ENCODE measurements at regions not wholly inside any gene's neighbourhood (a gene's known extent, or its start where the extent isn't known, plus 50 kb on each side); places are given as distances from the start of the nearest gene placed in this dataset.
"Not testable (repeated sequence)": the region's sequence is repeated elsewhere in the genome, so short reads cannot be mapped to it uniquely, and the experiment has no call there.

GRCh38 chr3:145906755-145907154 lies 254.2 kb downstream of the PLOD2 start:
- no peak for DNase-seq
- Mint-ChIP-seq H3K4me1 (ENCODE audit: low read depth) (no peaks in the 10 kb centered on the region), H3K4me3 (no peak overlapping the region), H3K9me3 (no peaks in the 10 kb centered on the region), H3K27me3 (ENCODE audit: insufficient read depth) (no peaks in the 10 kb centered on the region), H3K36me3 (ENCODE audit: low read depth) (no peaks in the 10 kb centered on the region), H3K27ac (no peak overlapping the region)
- TF ChIP-seq CTCF (IDR thresholded peaks at IDR 0.05) = no peak

DNA sequence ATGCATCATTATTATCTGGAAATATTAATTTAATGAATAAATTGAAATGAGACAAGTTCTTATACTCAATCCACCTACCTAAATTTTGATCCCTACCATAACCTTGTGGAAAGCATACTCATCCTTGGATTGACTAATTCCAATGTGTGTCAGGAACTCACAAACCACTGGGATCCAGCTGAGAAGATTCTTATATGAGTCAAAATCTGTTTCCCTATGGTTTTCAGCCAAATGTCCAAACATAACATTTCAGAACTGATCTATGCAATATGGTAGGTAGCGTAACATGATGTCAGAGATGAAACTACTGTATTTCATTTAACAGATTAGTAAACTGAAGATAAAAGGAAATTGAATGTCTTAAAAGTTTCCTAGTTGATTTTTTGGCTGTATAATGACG lies 250.0 kb downstream of the PLOD2 start:
- no peaks in the 10 kb centered on the region for H3K4me1 Mint-ChIP-seq (ENCODE audit: low read depth)

GRCh38 chr3:145915787-145916186 lies 245.2 kb downstream of the PLOD2 start:
- Mint-ChIP-seq H3K9me3 (peaks cover 9% of the 10 kb centered on the region; the same call in 1 of the 2 replicates), H3K4me3 (no peak overlapping the region), H3K36me3 (ENCODE audit: low read depth) (no peaks in the 10 kb centered on the region), H3K27ac (no peak overlapping the region), H3K4me1 (ENCODE audit: low read depth) (no peaks in the 10 kb centered on the region), H3K27me3 (ENCODE audit: insufficient read depth) (no peaks in the 10 kb centered on the region)
- no peak for DNase-seq
- TF ChIP-seq CTCF (IDR thresholded peaks at IDR 0.05) = 0 out of 2 replicates have a peak, but pooled peaks have one; percentile 24

More for the DNA sequence above, 250.0 kb downstream of the PLOD2 start:
- Mint-ChIP-seq H3K36me3 (ENCODE audit: low read depth) (no peaks in the 10 kb centered on the region), H3K4me3 (no peak overlapping the region), H3K27me3 (ENCODE audit: insufficient read depth) (no peaks in the 10 kb centered on the region), H3K27ac (no peak overlapping the region), H3K9me3 (no peaks in the 10 kb centered on the region)
- DNase-seq = no peak
- no peak for TF ChIP-seq CTCF (IDR thresholded peaks at IDR 0.05)

GRCh38 chr3:145927736-145928135 lies 233.2 kb downstream of the PLOD2 start:
- H3K9me3 Mint-ChIP-seq = peaks cover 10% of the 10 kb centered on the region
- H3K27ac Mint-ChIP-seq, H3K4me3 Mint-ChIP-seq: not testable (repeated sequence)

DNA sequence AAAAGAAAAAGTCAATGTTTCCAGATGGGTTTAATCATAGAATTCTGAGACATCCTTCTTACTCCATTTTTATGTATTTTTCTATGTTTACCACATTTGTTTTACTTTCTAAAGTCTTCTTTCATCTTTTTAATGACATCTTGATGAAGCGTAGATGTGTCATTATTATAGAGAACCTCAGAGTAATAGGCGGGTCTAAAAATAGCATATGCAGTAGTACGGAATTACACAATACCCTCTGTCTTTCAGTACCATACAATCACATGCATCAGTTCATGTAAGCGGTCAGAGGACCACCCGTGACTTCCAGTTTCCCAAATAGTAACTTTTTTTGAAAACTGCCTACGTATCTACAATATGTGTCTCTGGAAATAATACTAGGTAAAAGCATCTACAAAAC lies 224.0 kb downstream of the PLOD2 start:
- TF ChIP-seq CTCF (IDR thresholded peaks at IDR 0.05) = no peak
- DNase-seq = peak; percentile 47
- Mint-ChIP-seq H3K27me3 (ENCODE audit: insufficient read depth) (no peaks in the 10 kb centered on the region; the same call in 1 of the 2 replicates), H3K4me1 (ENCODE audit: low read depth) (peaks cover 26% of the 10 kb centered on the region), H3K36me3 (ENCODE audit: low read depth) (no peaks in the 10 kb centered on the region), H3K9me3 (no peaks in the 10 kb centered on the region), H3K27ac (no peak overlapping the region), H3K4me3 (peak overlapping the region; percentile 41)

More at GRCh38 chr3:145927736-145928135, 233.2 kb downstream of the PLOD2 start:
- H3K27me3 Mint-ChIP-seq (ENCODE audit: insufficient read depth); H3K4me1 Mint-ChIP-seq (ENCODE audit: low read depth); H3K36me3 Mint-ChIP-seq (ENCODE audit: low read depth); DNase-seq: not testable (repeated sequence)

DNA sequence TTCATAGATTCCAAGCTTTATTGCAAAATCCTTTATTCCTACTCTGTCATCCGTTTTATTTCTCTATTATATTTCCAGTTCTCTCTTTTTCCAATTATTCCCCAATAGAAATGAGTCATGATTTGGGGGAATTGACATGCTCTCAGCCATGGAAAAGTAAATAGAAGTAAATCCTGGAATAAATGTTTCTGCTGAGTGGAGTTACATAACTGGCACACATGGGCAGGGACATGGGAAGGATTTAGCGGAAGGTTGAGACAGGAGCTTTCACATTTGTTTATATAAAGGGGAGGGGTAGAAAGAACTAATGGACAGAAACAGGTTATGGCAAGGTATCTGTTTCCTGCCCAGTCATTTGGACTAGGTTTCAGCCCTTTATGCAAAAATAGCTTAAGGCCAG lies 221.6 kb downstream of the PLOD2 start:
- H3K27ac Mint-ChIP-seq = no peak overlapping the region
- H3K36me3 Mint-ChIP-seq (ENCODE audit: low read depth) = no peaks in the 10 kb centered on the region
- no peak for TF ChIP-seq CTCF (IDR thresholded peaks at IDR 0.05)
- peaks cover 43% of the 10 kb centered on the region for H3K4me1 Mint-ChIP-seq (ENCODE audit: low read depth)
- no peak overlapping the region for H3K4me3 Mint-ChIP-seq
- no peak for DNase-seq
- no peaks in the 10 kb centered on the region; the same call in 1 of the 2 replicates for H3K27me3 Mint-ChIP-seq (ENCODE audit: insufficient read depth)
- H3K9me3 Mint-ChIP-seq = no peaks in the 10 kb centered on the region
